GOT3 (cell line): ENCODE measurements at regions not wholly inside any gene's neighbourhood (a gene's known extent, or its start where the extent isn't known, plus 50 kb on each side); places are given as distances from the start of the nearest gene placed in this dataset.

Experiments
- DNase-seq: peaks from one replicate; lab custom pipeline; 2025; ENCODE audit warnings: mixed read lengths; lab: John Stamatoyannopoulos, UW

DNA sequence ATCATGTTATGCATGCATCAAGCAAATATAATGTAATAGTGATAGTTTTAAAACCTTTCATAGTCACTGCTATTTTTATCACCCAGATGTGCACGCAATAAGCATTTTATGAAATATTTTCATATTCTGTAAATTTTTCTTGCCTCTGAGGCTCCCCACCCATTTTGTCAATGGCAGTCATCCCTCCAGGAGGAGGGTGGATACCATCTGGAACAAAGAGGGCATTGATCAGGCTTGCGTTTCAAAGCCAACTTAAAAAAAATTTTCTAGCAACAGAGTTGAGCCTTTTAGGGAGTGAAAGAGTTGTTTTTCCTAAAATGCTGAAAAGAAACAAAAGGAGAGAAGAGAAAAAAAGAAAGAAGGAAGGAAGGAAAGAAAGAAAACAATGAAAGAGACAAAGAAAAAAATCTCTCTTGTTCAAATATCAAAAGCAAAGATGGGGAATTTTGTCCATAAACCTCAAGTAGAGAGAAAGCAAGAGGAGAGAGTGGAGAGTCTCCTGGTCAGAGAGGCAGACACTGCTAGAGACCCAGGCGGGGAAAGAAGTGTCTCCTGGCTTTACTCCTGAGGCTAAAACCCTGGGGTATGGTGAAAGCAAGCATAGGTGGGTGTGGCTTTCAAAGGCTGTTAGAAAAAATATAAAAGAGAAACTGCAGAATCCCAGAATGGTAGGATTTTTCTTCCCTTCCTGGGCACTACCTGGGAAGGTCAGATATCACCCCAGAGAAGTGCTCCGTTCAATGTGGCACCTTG is 63.6 kb upstream of the KLF12 start:
- DNase-seq = no peak

GRCh38 chr13:74194846-74195245 is 60.6 kb upstream of the KLF12 start:
- no peak for DNase-seq

- no peak for DNase-seq
Measured at GRCh38 chr13:74193391-74193790, 59.2 kb upstream of the KLF12 start.

DNA sequence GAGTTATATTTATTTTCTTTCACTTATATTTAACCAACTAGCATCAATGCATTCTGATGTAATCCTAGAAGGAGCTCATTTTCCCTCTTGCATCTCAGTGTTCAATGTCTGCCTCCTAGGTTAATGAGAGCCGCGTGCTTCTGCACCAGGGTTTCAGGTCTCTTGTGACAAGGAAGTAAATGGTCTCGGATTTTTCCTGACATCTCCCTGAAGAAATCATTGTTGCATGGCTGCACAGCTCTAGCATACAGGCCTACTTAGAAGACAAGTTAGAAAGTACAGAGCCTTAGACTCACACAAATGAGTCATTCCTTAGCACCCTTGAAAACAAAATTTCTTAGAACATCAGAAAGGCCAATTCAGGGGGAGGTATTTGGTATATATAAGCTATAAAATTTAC is 57.2 kb upstream of the KLF12 start:
- DNase-seq = no peak

DNA sequence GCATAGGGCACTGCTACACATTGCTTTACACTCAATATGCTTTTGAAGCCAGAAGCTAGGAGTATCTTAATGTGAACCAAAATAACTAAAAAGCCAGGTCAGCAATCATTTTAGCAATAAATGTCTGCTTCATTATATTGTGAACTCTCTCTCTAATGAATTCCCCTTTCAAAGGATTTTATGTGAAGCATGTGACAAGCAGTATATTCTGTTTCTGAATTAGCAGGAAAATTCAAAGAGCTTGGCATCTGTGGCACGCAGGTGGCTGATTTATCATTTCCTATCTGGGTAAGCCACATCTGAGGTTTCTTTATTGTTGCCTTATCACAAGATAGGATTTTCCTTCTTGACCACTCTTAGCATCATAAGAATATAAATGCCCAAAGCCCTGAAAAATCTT is 56.8 kb upstream of the KLF12 start:
- DNase-seq = no peak

GRCh38 chr13:74187564-74187963 is 53.4 kb upstream of the KLF12 start:
- DNase-seq = no peak

GRCh38 chr13:74184283-74184682 is 50.1 kb upstream of the KLF12 start:
- DNase-seq = no peak
